ENCODE measurements at regions not wholly inside any gene's neighbourhood (a gene's known extent, or its start where the extent isn't known, plus 50 kb on each side); places are given as distances from the start of the nearest gene placed in this dataset.

DNA sequence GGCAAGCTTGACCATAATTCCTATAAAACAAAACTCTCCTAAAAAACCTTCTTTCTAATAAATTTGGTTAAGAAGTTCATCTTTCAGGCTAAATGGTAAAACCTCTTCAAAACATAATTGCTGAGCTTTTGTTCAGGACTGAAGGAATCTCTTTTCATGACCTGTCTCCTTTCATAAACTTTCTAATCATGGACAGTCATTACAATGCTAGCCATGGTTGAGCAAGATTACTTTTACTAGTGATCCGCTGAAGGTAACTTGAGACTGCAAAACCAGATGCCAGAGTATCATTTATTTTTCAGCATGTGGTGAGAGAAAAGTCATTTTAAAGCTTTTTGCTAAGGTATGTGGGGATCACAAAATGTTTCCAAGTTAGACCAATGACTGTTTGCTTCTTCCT, 186.4 kb upstream of the RHOBTB1 start:
- H3K4me3 ChIP-seq (ENCODE audit: low read depth, low read length): no peak overlapping the region
- TF ChIP-seq, protein P1, sequence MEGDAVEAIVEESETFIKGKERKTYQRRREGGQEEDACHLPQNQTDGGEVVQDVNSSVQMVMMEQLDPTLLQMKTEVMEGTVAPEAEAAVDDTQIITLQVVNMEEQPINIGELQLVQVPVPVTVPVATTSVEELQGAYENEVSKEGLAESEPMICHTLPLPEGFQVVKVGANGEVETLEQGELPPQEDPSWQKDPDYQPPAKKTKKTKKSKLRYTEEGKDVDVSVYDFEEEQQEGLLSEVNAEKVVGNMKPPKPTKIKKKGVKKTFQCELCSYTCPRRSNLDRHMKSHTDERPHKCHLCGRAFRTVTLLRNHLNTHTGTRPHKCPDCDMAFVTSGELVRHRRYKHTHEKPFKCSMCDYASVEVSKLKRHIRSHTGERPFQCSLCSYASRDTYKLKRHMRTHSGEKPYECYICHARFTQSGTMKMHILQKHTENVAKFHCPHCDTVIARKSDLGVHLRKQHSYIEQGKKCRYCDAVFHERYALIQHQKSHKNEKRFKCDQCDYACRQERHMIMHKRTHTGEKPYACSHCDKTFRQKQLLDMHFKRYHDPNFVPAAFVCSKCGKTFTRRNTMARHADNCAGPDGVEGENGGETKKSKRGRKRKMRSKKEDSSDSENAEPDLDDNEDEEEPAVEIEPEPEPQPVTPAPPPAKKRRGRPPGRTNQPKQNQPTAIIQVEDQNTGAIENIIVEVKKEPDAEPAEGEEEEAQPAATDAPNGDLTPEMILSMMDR (IDR thresholded peaks at IDR 0.05; ENCODE audit: borderline replicate concordance, insufficient read depth, low read depth, low read length): no peak

DNA sequence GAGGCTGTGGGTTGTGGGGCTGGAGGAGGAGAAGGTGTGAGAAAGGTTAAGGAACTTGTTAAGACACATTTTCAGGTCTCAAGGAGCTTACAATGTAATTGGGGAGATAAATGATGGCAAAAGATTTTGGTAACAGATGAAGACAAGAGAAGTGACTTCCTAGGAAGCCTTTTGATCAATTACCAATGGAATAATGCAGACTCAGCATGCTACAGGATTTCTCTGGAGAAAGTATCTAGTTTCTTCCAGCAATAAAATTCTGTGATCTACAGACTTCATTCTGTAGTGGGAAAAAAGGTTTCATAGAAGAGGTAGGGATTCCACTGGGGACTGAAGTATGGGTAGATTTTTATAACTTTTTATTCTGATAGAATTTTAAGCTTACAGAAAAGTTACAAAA, 184.2 kb upstream of the RHOBTB1 start:
- TF ChIP-seq, protein P1 (IDR thresholded peaks at IDR 0.05; ENCODE audit: borderline replicate concordance, insufficient read depth, low read depth, low read length): no peak
- H3K4me3 ChIP-seq (ENCODE audit: low read depth, low read length): no peak overlapping the region

DNA sequence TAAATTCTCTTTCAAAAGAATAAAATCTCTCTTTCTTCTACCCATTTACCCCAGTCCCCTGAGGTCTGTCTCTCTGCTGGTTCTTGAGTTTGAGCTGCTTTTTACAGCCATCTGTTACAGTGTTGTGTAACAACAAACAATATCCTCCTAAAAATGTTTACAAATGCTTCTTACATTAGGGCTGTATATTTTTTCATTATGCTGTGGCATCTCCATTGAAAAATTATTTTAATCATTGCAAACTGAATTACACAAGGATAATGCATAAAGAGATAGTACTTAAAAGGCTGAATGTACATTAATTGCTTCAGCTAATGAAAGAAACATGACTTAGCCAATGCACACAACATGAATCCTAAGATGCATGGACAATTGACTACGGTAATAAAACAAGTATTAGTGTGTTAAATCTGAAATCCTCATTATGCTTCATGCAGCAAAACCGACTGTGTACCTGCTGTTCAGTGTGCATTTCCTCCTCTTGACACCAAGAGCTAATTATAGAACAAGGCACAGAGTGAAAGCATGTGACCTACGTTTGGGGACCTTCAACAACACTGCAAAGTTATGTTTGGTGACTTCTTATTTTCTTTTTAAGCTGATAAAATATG, 181.7 kb upstream of the RHOBTB1 start:
- TF ChIP-seq, protein P1 (IDR thresholded peaks at IDR 0.05; ENCODE audit: borderline replicate concordance, insufficient read depth, low read depth, low read length): no peak

DNA sequence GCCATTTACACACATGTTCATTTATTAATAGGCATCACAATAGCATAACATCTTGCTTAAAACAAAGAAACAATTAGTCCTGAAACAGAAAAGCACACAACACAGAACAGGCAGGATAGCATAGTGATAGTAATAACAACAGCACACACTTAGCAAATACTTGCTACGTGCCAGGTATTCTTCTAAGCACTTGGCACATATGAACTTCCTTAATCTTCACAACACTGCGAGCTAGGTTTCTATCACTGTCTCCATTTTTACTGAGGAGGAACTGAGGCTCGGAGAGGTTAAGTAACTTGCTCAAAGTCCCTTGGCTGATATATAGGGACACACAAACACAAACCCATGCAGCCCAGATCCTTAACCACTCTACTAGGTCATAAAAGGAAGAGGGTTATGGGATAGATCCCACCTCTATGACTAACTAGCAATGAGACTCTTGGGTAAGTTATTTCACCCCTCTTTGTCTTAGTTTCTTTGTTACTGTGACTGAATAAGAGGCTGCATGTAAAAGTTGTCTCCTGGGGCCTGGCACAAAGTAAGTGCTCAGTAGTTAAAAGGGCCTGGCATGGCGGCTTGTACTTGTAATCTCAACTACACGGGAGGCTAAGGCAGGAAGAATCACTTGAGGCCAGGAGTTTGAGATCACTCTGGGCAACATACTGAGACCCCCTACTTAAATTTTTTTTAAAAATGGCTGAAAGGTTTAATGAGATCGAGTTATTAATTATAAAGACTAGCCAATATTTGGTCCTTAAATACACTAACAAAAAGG, 181.0 kb upstream of the RHOBTB1 start:
- H3K4me3 ChIP-seq (ENCODE audit: low read depth, low read length): no peak overlapping the region
- TF ChIP-seq, protein P1 (IDR thresholded peaks at IDR 0.05; ENCODE audit: borderline replicate concordance, insufficient read depth, low read depth, low read length): no peak

More for the DNA sequence above, 181.7 kb upstream of the RHOBTB1 start:
- no peak overlapping the region for H3K4me3 ChIP-seq (ENCODE audit: low read depth, low read length)

DNA sequence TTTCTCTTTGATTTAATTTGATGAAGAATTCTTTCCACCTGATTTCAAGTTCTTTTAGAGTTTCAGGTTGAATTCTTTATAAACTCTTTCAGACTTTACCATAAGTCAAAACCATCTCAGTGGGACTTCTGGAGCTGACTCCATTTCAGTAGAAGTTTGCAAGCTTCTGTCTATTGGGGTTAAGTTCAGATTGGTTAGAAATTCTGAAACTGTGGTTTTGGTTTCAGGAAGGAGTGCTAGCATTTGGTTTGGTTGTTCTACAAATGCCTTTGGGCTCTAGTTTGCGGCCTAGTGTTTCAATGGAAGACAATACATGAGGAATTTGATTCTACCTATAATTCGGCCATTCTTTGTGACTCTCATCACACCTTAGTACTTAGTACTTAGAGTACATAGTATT, 176.8 kb upstream of the RHOBTB1 start:
- H3K4me3 ChIP-seq (ENCODE audit: low read depth, low read length): no peak overlapping the region
- TF ChIP-seq, protein P1 (IDR thresholded peaks at IDR 0.05; ENCODE audit: borderline replicate concordance, insufficient read depth, low read depth, low read length): no peak

DNA sequence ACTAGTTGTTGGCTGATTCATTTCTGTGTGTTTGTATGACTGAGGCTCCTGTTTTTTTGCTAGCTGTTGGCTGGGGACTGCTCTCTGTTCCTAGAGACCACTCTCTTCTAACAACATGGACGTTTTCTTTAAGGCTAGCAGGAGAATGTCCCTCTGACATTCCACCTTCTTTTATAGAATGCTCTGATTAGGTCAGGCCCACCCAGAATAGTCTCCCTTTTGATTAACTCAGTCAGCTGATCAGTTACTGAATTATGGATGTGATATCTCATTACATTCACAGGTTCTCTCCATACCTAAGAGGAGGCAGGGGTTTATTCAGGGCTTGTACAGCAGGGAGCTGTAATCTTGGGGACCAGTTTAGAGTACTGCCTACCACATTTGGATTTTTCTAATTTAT, 175.6 kb upstream of the RHOBTB1 start:
- TF ChIP-seq, protein P1 (IDR thresholded peaks at IDR 0.05; ENCODE audit: borderline replicate concordance, insufficient read depth, low read depth, low read length): no peak
- no peak overlapping the region for H3K4me3 ChIP-seq (ENCODE audit: low read depth, low read length)

DNA sequence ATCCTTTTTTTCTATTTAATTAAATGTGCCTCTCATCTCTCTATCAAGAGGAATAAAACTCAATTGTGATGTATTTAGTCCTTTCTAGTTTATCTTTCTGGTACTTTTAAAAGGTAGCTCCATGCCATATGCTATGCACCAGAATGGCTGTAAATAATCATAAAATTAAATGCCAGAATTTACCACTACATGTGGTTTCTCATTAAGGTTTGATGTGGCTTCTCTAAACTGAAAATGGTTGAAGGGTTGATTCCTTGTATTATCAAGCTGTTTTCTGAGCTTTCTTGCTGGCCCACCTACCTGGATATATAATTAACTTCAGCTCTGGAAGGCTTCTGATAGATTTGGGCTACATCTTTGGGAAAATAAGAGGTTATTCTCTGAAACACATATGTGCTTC, 171.9 kb upstream of the RHOBTB1 start:
- TF ChIP-seq, protein P1 (IDR thresholded peaks at IDR 0.05; ENCODE audit: borderline replicate concordance, insufficient read depth, low read depth, low read length): no peak
- no peak overlapping the region for H3K4me3 ChIP-seq (ENCODE audit: low read depth, low read length)

Data from GM12875 (cell line).